GM23338 (cell line): ENCODE measurements at regions not wholly inside any gene's neighbourhood (a gene's known extent, or its start where the extent isn't known, plus 50 kb on each side); places are given as distances from the start of the nearest gene placed in this dataset.

Source experiments
- ATAC-seq: fragments of 200-7000 bp; cut with Tn5 transposase; 3 replicates; pipeline ENCODE4 v1.9.1; 2020
- DNase-seq: peaks from one replicate; pipeline ENCODE4 v3.0.0-alpha.2; 2015; ENCODE audit warnings: low spot score
- H2AFZ ChIP-seq: fragments of 200-600 bp; sonication (generic); 2 replicates; pipeline ENCODE4 v1.8.0; 2016; ENCODE audit warnings: antibody characterized with exemption, mild to moderate bottlenecking, moderate library complexity
- H3F3A ChIP-seq: fragments of 200-600 bp; sonication (generic); replicated peaks from 2 replicates; pipeline ENCODE4 v1.8.0; 2017; ENCODE audit warnings: antibody characterized with exemption, mixed run types, low read depth
- H3K27ac ChIP-seq: fragments of 200-600 bp; sonication (generic); 2 replicates; pipeline ENCODE4 v1.6.1; 2016; ENCODE audit warnings: low read depth
- H3K27me3 ChIP-seq: fragments of 200-600 bp; sonication (generic); 2 replicates; pipeline ENCODE4 v1.8.0; 2016; ENCODE audit warnings: mild to moderate bottlenecking, mixed run types, moderate library complexity; ENCODE audit not compliant: insufficient read depth
- H3K36me3 ChIP-seq: fragments of 200-600 bp; sonication (generic); 2 replicates; pipeline ENCODE4 v1.8.0; 2016; ENCODE audit warnings: mild to moderate bottlenecking; ENCODE audit not compliant: insufficient read depth
- H3K4me1 ChIP-seq: fragments of 200-600 bp; sonication (generic); 2 replicates; pipeline ENCODE4 v1.8.0; 2016; ENCODE audit warnings: mild to moderate bottlenecking, moderate library complexity; ENCODE audit not compliant: insufficient read depth
- H3K4me2 ChIP-seq: fragments of 200-600 bp; sonication (generic); 2 replicates; pipeline ENCODE4 v1.7.1; 2017; ENCODE audit warnings: mixed run types
- H3K4me3 ChIP-seq: fragments of 200-600 bp; sonication (generic); 2 replicates; pipeline ENCODE4 v1.6.1; 2016; ENCODE audit warnings: mixed run types
- H3K79me2 ChIP-seq: fragments of 200-600 bp; sonication (generic); replicated peaks from 2 replicates; pipeline ENCODE4 v1.8.0; 2017; ENCODE audit warnings: mild to moderate bottlenecking; ENCODE audit not compliant: insufficient read depth
- H3K9me2 ChIP-seq: fragments of 200-600 bp; sonication (generic); 2 replicates; pipeline ENCODE4 v1.8.0; 2017; ENCODE audit not compliant: insufficient read depth
- H4K20me1 ChIP-seq: fragments of 200-600 bp; sonication (generic); replicated peaks from 2 replicates; pipeline ENCODE4 v1.8.0; 2017; ENCODE audit warnings: mild to moderate bottlenecking; ENCODE audit not compliant: insufficient read depth
- H3K27ac Mint-ChIP-seq: 2 replicates; pipeline ENCODE4 v1.8.0; 2020; ENCODE audit warnings: inconsistent platforms, mild to moderate bottlenecking, moderate library complexity, mixed read lengths
- H3K27me3 Mint-ChIP-seq: 3 replicates; pipeline ENCODE4 v1.8.0; 2022; ENCODE audit warnings: low read depth, mild to moderate bottlenecking, moderate library complexity, mixed read lengths, inconsistent platforms; ENCODE audit not compliant: insufficient read depth, poor library complexity
- H3K36me3 Mint-ChIP-seq: 3 replicates; pipeline ENCODE4 v1.8.0; 2021; ENCODE audit warnings: low read depth, mild to moderate bottlenecking, inconsistent platforms, moderate library complexity, mixed read lengths
- H3K4me1 Mint-ChIP-seq: 3 replicates; pipeline ENCODE4 v1.8.0; 2020; ENCODE audit warnings: mild to moderate bottlenecking, inconsistent platforms, mixed read lengths
- H3K4me3 Mint-ChIP-seq: 3 replicates; pipeline ENCODE4 v1.8.0; 2021; ENCODE audit warnings: moderate library complexity, mild to moderate bottlenecking, inconsistent platforms, mixed read lengths
- H3K9me3 Mint-ChIP-seq: 3 replicates; pipeline ENCODE4 v1.8.0; 2020; ENCODE audit warnings: moderate library complexity, mild to moderate bottlenecking, inconsistent platforms, mixed read lengths
- CREB1 ChIP-seq: fragments of 250-450 bp; sonication (Bioruptor Pico); IDR thresholded peaks from 2 replicates; pipeline ENCODE4 v1.5.0; 2020; ENCODE audit warnings: low read depth, mild to moderate bottlenecking, moderate library complexity
- EZH2 ChIP-seq: fragments of 200-600 bp; sonication (generic); IDR thresholded peaks from one replicate; pipeline ENCODE4 v1.8.0; 2017; ENCODE audit warnings: antibody characterized with exemption, mild to moderate bottlenecking, low read depth; ENCODE audit not compliant: unreplicated experiment
- EZH2phosphoT487 ChIP-seq: fragments of 200-600 bp; sonication (generic); IDR thresholded peaks from one replicate; pipeline ENCODE4 v1.8.1; 2018; ENCODE audit warnings: antibody characterized with exemption; ENCODE audit not compliant: unreplicated experiment
- NANOG ChIP-seq: IDR thresholded peaks from 2 replicates; pipeline ENCODE4 v1.6.1; 2016; ENCODE audit warnings: antibody characterized with exemption, borderline replicate concordance
- POLR2AphosphoS5 ChIP-seq: IDR thresholded peaks from 2 replicates; pipeline ENCODE4 v1.6.1; 2016; ENCODE audit warnings: antibody characterized with exemption, low read depth
- STAT1 ChIP-seq: IDR thresholded peaks from one replicate; pipeline ENCODE4 v1.6.1; 2016; ENCODE audit warnings: antibody characterized with exemption; ENCODE audit not compliant: unreplicated experiment
- ZNF114 ChIP-seq: fragments of 250-450 bp; sonication (Bioruptor Pico); IDR thresholded peaks from 2 replicates; pipeline ENCODE4 v1.5.0; 2020; ENCODE audit warnings: mild to moderate bottlenecking, moderate library complexity
- TF ChIP-seq, protein P1 (sequence below): IDR thresholded peaks from 2 replicates; pipeline ENCODE4 v1.6.1; 2016; ENCODE audit warnings: antibody characterized with exemption
- TF ChIP-seq, protein P2 (sequence below): fragments of 250-450 bp; sonication (Bioruptor Pico); IDR thresholded peaks from 2 replicates; pipeline ENCODE4 v1.5.0; 2020; ENCODE audit warnings: mild to moderate bottlenecking, moderate library complexity
- TF ChIP-seq, protein P3 (sequence below): IDR thresholded peaks from one replicate; pipeline ENCODE4 v1.6.1; 2018; ENCODE audit warnings: antibody characterized with exemption; ENCODE audit not compliant: unreplicated experiment

DNA sequence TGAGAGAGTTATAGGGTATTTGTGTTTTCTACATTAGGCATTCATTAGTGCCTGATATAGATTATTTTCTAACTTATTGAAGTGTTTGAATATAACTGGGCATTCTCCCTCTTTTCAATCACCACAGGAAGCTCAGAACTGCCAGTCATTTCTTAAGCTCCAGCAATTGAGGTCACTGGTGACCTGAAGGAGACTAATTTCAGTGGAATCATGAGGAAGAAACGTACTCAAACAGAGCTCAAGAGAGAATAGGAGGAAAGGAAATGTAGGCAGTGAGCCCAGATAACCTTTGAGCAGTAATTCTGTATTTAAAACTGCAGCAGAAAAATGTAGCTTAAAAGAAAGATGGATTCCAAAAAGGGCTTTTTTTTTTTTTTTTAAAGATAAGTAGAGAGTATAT lies 1035.5 kb downstream of the SOCS6 start:
- peaks cover 26% of the 10 kb centered on the region for H3K36me3 Mint-ChIP-seq
- no peaks in the 10 kb centered on the region for H3K4me1 ChIP-seq
- no peaks in the 10 kb centered on the region for H4K20me1 ChIP-seq
- H3K4me2 ChIP-seq: no peak overlapping the region
- H3K27ac Mint-ChIP-seq: no peak overlapping the region
- no peak for TF ChIP-seq NANOG
- TF ChIP-seq CREB1 (CRISPR knock-in tag): no peak
- TF ChIP-seq EZH2: no peak
- no peak for TF ChIP-seq EZH2phosphoT487
- TF ChIP-seq, protein P1, sequence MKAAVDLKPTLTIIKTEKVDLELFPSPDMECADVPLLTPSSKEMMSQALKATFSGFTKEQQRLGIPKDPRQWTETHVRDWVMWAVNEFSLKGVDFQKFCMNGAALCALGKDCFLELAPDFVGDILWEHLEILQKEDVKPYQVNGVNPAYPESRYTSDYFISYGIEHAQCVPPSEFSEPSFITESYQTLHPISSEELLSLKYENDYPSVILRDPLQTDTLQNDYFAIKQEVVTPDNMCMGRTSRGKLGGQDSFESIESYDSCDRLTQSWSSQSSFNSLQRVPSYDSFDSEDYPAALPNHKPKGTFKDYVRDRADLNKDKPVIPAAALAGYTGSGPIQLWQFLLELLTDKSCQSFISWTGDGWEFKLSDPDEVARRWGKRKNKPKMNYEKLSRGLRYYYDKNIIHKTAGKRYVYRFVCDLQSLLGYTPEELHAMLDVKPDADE: no peak
- no peak overlapping the region for H2AFZ ChIP-seq
- H3K4me3 ChIP-seq: no peak overlapping the region; the same call in 1 of the 2 replicates
- peaks cover 91% of the 10 kb centered on the region for H3K9me3 Mint-ChIP-seq
- no peaks in the 10 kb centered on the region for H3K9me2 ChIP-seq
- no peak overlapping the region for H3K4me3 Mint-ChIP-seq
- peaks cover 31% of the 10 kb centered on the region for H3K36me3 ChIP-seq
- H3K27me3 ChIP-seq: no peaks in the 10 kb centered on the region
- DNase-seq (no peak), ATAC-seq (no peak)
- H3K4me1 Mint-ChIP-seq: no peaks in the 10 kb centered on the region
- H3K27ac ChIP-seq: no peak overlapping the region
- H3K27me3 Mint-ChIP-seq: no peaks in the 10 kb centered on the region
- H3F3A ChIP-seq: no peaks in the 10 kb centered on the region
- no peaks in the 10 kb centered on the region for H3K79me2 ChIP-seq

DNA sequence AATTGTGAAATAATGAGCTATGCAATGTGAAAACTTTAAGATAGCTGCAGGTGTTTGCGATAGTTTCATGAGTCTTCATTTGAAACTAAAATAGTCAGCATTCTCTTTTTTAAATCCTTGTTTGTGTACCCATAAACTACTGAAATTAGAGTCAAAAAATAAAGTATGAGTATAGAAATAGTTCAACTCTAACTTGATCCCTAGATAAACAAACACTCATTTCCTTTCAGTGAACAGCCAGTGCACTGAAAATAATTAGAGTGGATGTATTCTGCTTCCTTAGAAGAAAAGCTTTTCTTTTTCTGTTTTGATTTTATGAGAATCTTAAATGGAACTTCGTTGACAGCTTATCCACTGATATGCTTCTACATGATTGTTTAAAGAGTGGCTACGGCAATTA lies 1033.4 kb downstream of the SOCS6 start:
- Histone ChIP-seq H3K36me3 (peaks cover 24% of the 10 kb centered on the region), H3K9me2 (no peaks in the 10 kb centered on the region), H3K4me3 (no peak overlapping the region), H2AFZ (no peak overlapping the region), H3K79me2 (no peaks in the 10 kb centered on the region), H3K27me3 (no peaks in the 10 kb centered on the region), H3K4me1 (no peaks in the 10 kb centered on the region), H3F3A (no peaks in the 10 kb centered on the region), H3K27ac (no peak overlapping the region), H4K20me1 (no peaks in the 10 kb centered on the region), H3K4me2 (no peak overlapping the region)
- no peaks in the 10 kb centered on the region for H3K27me3 Mint-ChIP-seq
- H3K27ac Mint-ChIP-seq: no peak overlapping the region
- H3K4me1 Mint-ChIP-seq: no peaks in the 10 kb centered on the region
- no peak overlapping the region for H3K4me3 Mint-ChIP-seq
- DNase-seq: no peak
- ATAC-seq: no peak
- H3K9me3 Mint-ChIP-seq: peaks cover 90% of the 10 kb centered on the region
- TF ChIP-seq CREB1 (CRISPR knock-in tag) (no peak), NANOG (no peak), ZNF114 (CRISPR knock-in tag) (no peak), EZH2phosphoT487 (no peak), STAT1 (no peak), POLR2AphosphoS5 (no peak)
- TF ChIP-seq, protein P1: no peak
- TF ChIP-seq, protein P2, sequence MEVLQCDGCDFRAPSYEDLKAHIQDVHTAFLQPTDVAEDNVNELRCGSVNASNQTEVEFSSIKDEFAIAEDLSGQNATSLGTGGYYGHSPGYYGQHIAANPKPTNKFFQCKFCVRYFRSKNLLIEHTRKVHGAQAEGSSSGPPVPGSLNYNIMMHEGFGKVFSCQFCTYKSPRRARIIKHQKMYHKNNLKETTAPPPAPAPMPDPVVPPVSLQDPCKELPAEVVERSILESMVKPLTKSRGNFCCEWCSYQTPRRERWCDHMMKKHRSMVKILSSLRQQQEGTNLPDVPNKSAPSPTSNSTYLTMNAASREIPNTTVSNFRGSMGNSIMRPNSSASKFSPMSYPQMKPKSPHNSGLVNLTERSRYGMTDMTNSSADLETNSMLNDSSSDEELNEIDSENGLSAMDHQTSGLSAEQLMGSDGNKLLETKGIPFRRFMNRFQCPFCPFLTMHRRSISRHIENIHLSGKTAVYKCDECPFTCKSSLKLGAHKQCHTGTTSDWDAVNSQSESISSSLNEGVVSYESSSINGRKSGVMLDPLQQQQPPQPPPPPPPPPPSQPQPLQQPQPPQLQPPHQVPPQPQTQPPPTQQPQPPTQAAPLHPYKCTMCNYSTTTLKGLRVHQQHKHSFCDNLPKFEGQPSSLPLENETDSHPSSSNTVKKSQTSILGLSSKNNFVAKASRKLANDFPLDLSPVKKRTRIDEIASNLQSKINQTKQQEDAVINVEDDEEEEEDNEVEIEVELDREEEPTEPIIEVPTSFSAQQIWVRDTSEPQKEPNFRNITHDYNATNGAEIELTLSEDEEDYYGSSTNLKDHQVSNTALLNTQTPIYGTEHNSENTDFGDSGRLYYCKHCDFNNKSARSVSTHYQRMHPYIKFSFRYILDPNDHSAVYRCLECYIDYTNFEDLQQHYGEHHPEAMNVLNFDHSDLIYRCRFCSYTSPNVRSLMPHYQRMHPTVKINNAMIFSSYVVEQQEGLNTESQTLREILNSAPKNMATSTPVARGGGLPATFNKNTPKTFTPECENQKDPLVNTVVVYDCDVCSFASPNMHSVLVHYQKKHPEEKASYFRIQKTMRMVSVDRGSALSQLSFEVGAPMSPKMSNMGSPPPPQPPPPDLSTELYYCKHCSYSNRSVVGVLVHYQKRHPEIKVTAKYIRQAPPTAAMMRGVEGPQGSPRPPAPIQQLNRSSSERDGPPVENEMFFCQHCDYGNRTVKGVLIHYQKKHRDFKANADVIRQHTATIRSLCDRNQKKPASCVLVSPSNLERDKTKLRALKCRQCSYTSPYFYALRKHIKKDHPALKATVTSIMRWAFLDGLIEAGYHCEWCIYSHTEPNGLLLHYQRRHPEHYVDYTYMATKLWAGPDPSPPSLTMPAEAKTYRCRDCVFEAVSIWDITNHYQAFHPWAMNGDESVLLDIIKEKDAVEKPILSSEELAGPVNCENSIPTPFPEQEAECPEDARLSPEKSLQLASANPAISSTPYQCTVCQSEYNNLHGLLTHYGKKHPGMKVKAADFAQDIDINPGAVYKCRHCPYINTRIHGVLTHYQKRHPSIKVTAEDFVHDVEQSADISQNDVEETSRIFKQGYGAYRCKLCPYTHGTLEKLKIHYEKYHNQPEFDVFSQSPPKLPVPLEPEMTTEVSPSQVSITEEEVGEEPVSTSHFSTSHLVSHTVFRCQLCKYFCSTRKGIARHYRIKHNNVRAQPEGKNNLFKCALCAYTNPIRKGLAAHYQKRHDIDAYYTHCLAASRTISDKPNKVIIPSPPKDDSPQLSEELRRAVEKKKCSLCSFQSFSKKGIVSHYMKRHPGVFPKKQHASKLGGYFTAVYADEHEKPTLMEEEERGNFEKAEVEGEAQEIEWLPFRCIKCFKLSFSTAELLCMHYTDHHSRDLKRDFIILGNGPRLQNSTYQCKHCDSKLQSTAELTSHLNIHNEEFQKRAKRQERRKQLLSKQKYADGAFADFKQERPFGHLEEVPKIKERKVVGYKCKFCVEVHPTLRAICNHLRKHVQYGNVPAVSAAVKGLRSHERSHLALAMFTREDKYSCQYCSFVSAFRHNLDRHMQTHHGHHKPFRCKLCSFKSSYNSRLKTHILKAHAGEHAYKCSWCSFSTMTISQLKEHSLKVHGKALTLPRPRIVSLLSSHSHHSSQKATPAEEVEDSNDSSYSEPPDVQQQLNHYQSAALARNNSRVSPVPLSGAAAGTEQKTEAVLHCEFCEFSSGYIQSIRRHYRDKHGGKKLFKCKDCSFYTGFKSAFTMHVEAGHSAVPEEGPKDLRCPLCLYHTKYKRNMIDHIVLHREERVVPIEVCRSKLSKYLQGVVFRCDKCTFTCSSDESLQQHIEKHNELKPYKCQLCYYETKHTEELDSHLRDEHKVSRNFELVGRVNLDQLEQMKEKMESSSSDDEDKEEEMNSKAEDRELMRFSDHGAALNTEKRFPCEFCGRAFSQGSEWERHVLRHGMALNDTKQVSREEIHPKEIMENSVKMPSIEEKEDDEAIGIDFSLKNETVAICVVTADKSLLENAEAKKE (CRISPR knock-in tag): no peak
- TF ChIP-seq, protein P3, sequence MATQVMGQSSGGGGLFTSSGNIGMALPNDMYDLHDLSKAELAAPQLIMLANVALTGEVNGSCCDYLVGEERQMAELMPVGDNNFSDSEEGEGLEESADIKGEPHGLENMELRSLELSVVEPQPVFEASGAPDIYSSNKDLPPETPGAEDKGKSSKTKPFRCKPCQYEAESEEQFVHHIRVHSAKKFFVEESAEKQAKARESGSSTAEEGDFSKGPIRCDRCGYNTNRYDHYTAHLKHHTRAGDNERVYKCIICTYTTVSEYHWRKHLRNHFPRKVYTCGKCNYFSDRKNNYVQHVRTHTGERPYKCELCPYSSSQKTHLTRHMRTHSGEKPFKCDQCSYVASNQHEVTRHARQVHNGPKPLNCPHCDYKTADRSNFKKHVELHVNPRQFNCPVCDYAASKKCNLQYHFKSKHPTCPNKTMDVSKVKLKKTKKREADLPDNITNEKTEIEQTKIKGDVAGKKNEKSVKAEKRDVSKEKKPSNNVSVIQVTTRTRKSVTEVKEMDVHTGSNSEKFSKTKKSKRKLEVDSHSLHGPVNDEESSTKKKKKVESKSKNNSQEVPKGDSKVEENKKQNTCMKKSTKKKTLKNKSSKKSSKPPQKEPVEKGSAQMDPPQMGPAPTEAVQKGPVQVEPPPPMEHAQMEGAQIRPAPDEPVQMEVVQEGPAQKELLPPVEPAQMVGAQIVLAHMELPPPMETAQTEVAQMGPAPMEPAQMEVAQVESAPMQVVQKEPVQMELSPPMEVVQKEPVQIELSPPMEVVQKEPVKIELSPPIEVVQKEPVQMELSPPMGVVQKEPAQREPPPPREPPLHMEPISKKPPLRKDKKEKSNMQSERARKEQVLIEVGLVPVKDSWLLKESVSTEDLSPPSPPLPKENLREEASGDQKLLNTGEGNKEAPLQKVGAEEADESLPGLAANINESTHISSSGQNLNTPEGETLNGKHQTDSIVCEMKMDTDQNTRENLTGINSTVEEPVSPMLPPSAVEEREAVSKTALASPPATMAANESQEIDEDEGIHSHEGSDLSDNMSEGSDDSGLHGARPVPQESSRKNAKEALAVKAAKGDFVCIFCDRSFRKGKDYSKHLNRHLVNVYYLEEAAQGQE: no peak
- peaks cover 30% of the 10 kb centered on the region for H3K36me3 Mint-ChIP-seq
